Activated naive CD4-positive, alpha-beta T cell treated with anti-CD3 and anti-CD28 coated beads for 36 hours (primary cell): ENCODE measurements at regions not wholly inside any gene's neighbourhood (a gene's known extent, or its start where the extent isn't known, plus 50 kb on each side); places are given as distances from the start of the nearest gene placed in this dataset.
A peak's percentile ranks its signal among the peaks of the same experiment; 100 is the strongest.
"Not testable (repeated sequence)": the region's sequence is repeated elsewhere in the genome, so short reads cannot be mapped to it uniquely, and the experiment has no call there.

ENCODE experiments used
- CTCF ChIA-PET: fragments of 350-600 bp; sonication (Branson Sonifier 250); formaldehyde crosslinking; loops from one replicate; lab custom pipeline; 2021; ENCODE audit warnings: antibody characterized with exemption; lab: Charles Lee
- DNase-seq: peaks from one replicate; pipeline ENCODE4 v3.0.0-alpha.2; 2020
- H3K27ac Mint-ChIP-seq: one replicate; pipeline ENCODE4 v1.8.0; 2021; ENCODE audit warnings: mild to moderate bottlenecking, mixed read lengths
- H3K27me3 Mint-ChIP-seq: one replicate; pipeline ENCODE4 v1.8.0; 2021; ENCODE audit warnings: low read depth, mixed read lengths
- H3K36me3 Mint-ChIP-seq: one replicate; pipeline ENCODE4 v1.8.0; 2021; ENCODE audit warnings: low read depth, mixed read lengths
- H3K4me1 Mint-ChIP-seq: one replicate; pipeline ENCODE4 v1.8.0; 2021; ENCODE audit warnings: low read depth, mixed read lengths
- H3K4me3 Mint-ChIP-seq: one replicate; pipeline ENCODE4 v1.8.0; 2021; ENCODE audit warnings: mild to moderate bottlenecking, moderate library complexity, mixed read lengths
- H3K9me3 Mint-ChIP-seq: one replicate; pipeline ENCODE4 v1.8.0; 2021; ENCODE audit warnings: mixed read lengths
- intact Hi-C: fragments of 100-400 bp; cut with micrococcal nuclease; formaldehyde crosslinking; loops from one replicate; pipeline ENCODE4 v1.15.1; 2023

- Mint-ChIP-seq H3K9me3 (peaks cover 6% of the 10 kb centered on the region), H3K27me3 (no peaks in the 10 kb centered on the region), H3K36me3 (no peaks in the 10 kb centered on the region), H3K27ac (no peak overlapping the region), H3K4me1 (no peaks in the 10 kb centered on the region), H3K4me3 (no peak overlapping the region)
- DNase-seq: no peak
- intact Hi-C loops: no loop called here
- CTCF ChIA-PET: interaction anchor here (0.7 kb wide), 1 partner anchor 23 kb away, joined by 3 read pairs; no protein-coding TSS in a partner anchor
These were observed 128.9 kb downstream of the TMEM200A start for GRCh38 chr6:130494729-130495128.

GRCh38 chr6:130500693-130501092, 134.9 kb downstream of the TMEM200A start:
- CTCF ChIA-PET: no interaction called here
- peaks cover 16% of the 10 kb centered on the region for H3K4me1 Mint-ChIP-seq
- intact Hi-C loops: no loop called here
- H3K27me3 Mint-ChIP-seq: no peaks in the 10 kb centered on the region
- no peak for DNase-seq
- no peak overlapping the region for H3K27ac Mint-ChIP-seq
- H3K4me3 Mint-ChIP-seq: no peak overlapping the region
- no peaks in the 10 kb centered on the region for H3K36me3 Mint-ChIP-seq
- no peaks in the 10 kb centered on the region for H3K9me3 Mint-ChIP-seq

- Mint-ChIP-seq H3K36me3 (no peaks in the 10 kb centered on the region), H3K27ac (no peak overlapping the region)
- intact Hi-C loops: no loop called here
These were observed 137.3 kb downstream of the TMEM200A start for GRCh38 chr6:130503146-130503545.

GRCh38 chr6:130505808-130506598, 140.2 kb downstream of the TMEM200A start:
- CTCF ChIA-PET: no interaction called here
- H3K9me3 Mint-ChIP-seq: peaks cover 3% of the 10 kb centered on the region
- no peak for DNase-seq
- H3K4me3 Mint-ChIP-seq: no peak overlapping the region
- H3K27me3 Mint-ChIP-seq: no peaks in the 10 kb centered on the region
- H3K4me1 Mint-ChIP-seq: peaks cover 39% of the 10 kb centered on the region
- H3K27ac Mint-ChIP-seq: no peak overlapping the region
- intact Hi-C loops: no loop called here
- no peaks in the 10 kb centered on the region for H3K36me3 Mint-ChIP-seq

More at GRCh38 chr6:130503146-130503545, 137.3 kb downstream of the TMEM200A start:
- Mint-ChIP-seq H3K4me3 (no peak overlapping the region), H3K4me1 (peaks cover 28% of the 10 kb centered on the region), H3K27me3 (no peaks in the 10 kb centered on the region), H3K9me3 (no peaks in the 10 kb centered on the region)
- DNase-seq: no peak
- CTCF ChIA-PET: no interaction called here

DNA sequence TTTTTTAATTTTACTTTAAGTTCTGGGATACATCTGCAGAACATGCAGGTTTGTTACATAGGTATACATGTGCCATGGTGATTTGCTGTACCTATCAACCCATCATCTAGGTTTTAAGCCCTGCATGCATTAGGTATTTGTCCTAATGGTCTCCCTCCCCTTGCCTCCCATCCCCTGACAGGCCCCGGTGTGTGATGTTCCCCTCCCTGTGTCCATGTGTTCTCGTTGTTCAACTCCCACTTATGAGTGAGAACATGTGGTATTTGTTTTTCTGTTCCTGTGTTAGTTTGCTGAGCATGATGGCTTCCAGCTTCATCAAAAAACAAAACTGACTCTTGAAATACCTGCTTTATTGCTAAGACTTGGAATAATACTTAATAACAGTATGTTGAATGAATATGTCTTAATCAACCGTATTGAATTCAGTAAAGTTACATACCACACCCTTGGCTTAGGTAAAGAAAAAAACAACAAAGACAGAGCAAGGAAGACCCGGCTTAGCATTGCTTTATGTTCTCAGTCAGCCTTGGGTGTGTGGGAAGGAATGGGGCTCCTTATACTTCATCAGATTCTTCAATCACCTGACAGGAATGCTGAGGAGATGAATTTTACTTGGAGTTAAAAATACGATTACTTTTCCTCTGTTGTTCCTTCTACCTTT, 141.3 kb downstream of the TMEM200A start:
- DNase-seq, H3K36me3 Mint-ChIP-seq, CTCF ChIA-PET, H3K9me3 Mint-ChIP-seq, intact Hi-C loops, H3K4me3 Mint-ChIP-seq, H3K27ac Mint-ChIP-seq, H3K27me3 Mint-ChIP-seq: not testable (repeated sequence)
- peaks cover 38% of the 10 kb centered on the region for H3K4me1 Mint-ChIP-seq

GRCh38 chr6:130507666-130508028, 141.8 kb downstream of the TMEM200A start:
- Mint-ChIP-seq H3K36me3 (no peaks in the 10 kb centered on the region), H3K4me3 (no peak overlapping the region), H3K9me3 (peaks cover 3% of the 10 kb centered on the region), H3K27me3 (no peaks in the 10 kb centered on the region), H3K4me1 (peaks cover 35% of the 10 kb centered on the region), H3K27ac (no peak overlapping the region)
- CTCF ChIA-PET: no interaction called here
- intact Hi-C loops: no loop called here
- no peak for DNase-seq

- H3K4me1 Mint-ChIP-seq: peaks cover 66% of the 10 kb centered on the region
- no peaks in the 10 kb centered on the region for H3K27me3 Mint-ChIP-seq
- peak overlapping the region; percentile 78 for H3K27ac Mint-ChIP-seq
- H3K36me3 Mint-ChIP-seq: peaks cover 4% of the 10 kb centered on the region
- intact Hi-C loops: loop anchor here (1.0 to 10.0 kb wide), 6 partner anchors 63 to 839 kb away; partner anchors contain the start of gene EPB41L2
- H3K4me3 Mint-ChIP-seq: no peak overlapping the region
- peaks cover 10% of the 10 kb centered on the region for H3K9me3 Mint-ChIP-seq
- peak; percentile 77 for DNase-seq
- CTCF ChIA-PET: no interaction called here
These were observed 148.0 kb downstream of the TMEM200A start for GRCh38 chr6:130513770-130514169.

DNA sequence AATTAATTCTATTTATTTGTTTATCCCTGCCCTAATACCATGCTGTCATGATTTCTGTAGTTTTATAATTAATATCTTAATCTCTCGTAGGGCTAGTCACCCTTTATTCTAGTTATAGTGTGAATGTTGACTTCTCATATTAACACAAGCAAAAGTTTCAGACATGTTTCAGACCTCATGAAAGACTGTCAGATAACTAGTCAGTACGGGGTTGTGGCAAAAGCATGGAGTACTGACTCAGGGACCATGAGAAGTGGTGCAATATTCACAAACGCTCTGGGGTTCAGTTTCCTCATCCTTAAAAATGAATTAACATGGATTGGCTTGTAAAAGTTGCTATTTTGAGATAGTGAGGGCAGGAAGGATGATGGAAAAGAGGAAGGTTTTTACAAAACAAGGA, 148.9 kb downstream of the TMEM200A start:
- H3K4me3 Mint-ChIP-seq: no peak overlapping the region
- peak overlapping the region; percentile 16 for H3K27ac Mint-ChIP-seq
- H3K27me3 Mint-ChIP-seq: no peaks in the 10 kb centered on the region
- peaks cover 4% of the 10 kb centered on the region for H3K36me3 Mint-ChIP-seq
- H3K9me3 Mint-ChIP-seq: peaks cover 10% of the 10 kb centered on the region
- H3K4me1 Mint-ChIP-seq: peaks cover 66% of the 10 kb centered on the region
- intact Hi-C loops: loop anchor here (5.0 to 10.0 kb wide), 6 partner anchors 163 to 840 kb away; partner anchors contain the start of gene EPB41L2
- DNase-seq: no peak
- CTCF ChIA-PET: interaction anchor here (0.9 kb wide), 1 partner anchor 221 kb away, joined by 3 read pairs; no protein-coding TSS in a partner anchor

GRCh38 chr6:130515306-130515705, 149.5 kb downstream of the TMEM200A start:
- Mint-ChIP-seq H3K27ac (peak overlapping the region; percentile 16), H3K9me3 (peaks cover 13% of the 10 kb centered on the region), H3K36me3 (peaks cover 4% of the 10 kb centered on the region), H3K27me3 (no peaks in the 10 kb centered on the region), H3K4me1 (peaks cover 61% of the 10 kb centered on the region), H3K4me3 (no peak overlapping the region)
- CTCF ChIA-PET: interaction anchor here (0.9 kb wide), 1 partner anchor 221 kb away, joined by 3 read pairs; no protein-coding TSS in a partner anchor
- DNase-seq: no peak
- intact Hi-C loops: loop anchor here (5.0 to 10.0 kb wide), 3 partner anchors 182 to 841 kb away; no protein-coding TSS in a partner anchor

GRCh38 chr6:130516604-130517003, 150.8 kb downstream of the TMEM200A start:
- Mint-ChIP-seq H3K9me3 (peaks cover 16% of the 10 kb centered on the region), H3K4me1 (peaks cover 56% of the 10 kb centered on the region), H3K4me3 (no peak overlapping the region), H3K27ac (peak overlapping the region; percentile 43), H3K36me3 (peaks cover 4% of the 10 kb centered on the region), H3K27me3 (no peaks in the 10 kb centered on the region)
- CTCF ChIA-PET: no interaction called here
- DNase-seq: peak; percentile 11
- intact Hi-C loops: loop anchor here (1.0 to 10.0 kb wide), 7 partner anchors 86 to 1026 kb away; no protein-coding TSS in a partner anchor

DNA sequence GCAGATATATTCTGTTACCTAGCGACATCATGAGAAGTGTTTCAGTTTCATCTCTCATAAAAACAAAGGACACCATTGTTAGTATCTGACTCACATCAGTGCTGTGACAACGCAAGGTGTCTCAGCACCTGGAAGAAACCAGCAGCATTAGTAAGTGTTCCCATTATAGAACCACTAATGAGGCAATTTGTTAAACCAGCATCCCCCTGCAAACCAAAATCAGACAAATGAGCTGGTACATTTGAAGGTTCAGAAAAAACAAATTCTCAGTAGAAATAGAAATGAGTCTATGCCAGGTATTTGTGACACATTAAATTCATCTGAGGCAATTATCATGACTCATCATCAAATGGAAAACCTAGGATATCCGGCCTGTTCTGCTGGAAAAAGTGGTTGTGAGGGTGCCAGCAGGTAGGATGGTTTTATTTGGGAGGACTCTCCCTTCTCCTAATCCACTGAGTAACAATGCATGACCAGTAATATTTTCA, 151.7 kb downstream of the TMEM200A start:
- Mint-ChIP-seq H3K27me3 (no peaks in the 10 kb centered on the region), H3K36me3 (peaks cover 4% of the 10 kb centered on the region), H3K27ac (peak overlapping the region; percentile 43), H3K4me3 (no peak overlapping the region), H3K4me1 (peaks cover 51% of the 10 kb centered on the region), H3K9me3 (peaks cover 16% of the 10 kb centered on the region)
- DNase-seq: peak; percentile 57
- intact Hi-C loops: loop anchor here (1.0 to 10.0 kb wide), 7 partner anchors 85 to 1027 kb away; no protein-coding TSS in a partner anchor
- CTCF ChIA-PET: no interaction called here

GRCh38 chr6:130518588-130518987, 152.8 kb downstream of the TMEM200A start:
- intact Hi-C loops: loop anchor here (5.0 to 10.0 kb wide), 3 partner anchors 179 to 844 kb away; no protein-coding TSS in a partner anchor
- CTCF ChIA-PET: no interaction called here
- H3K27me3 Mint-ChIP-seq: no peaks in the 10 kb centered on the region
- peaks cover 16% of the 10 kb centered on the region for H3K9me3 Mint-ChIP-seq
- DNase-seq: no peak
- no peak overlapping the region for H3K4me3 Mint-ChIP-seq
- peaks cover 4% of the 10 kb centered on the region for H3K36me3 Mint-ChIP-seq
- no peak overlapping the region for H3K27ac Mint-ChIP-seq
- peaks cover 42% of the 10 kb centered on the region for H3K4me1 Mint-ChIP-seq
